Left ventricle myocardium inferior (tissue), 1 donor: ENCODE measurements at regions not wholly inside any gene's neighbourhood (a gene's known extent, or its start where the extent isn't known, plus 50 kb on each side); places are given as distances from the start of the nearest gene placed in this dataset.

Experiments used
- DNase-seq: peaks from one replicate; pipeline ENCODE4 v3.0.0-alpha.2; 2020
- H3K27ac ChIP-seq: fragments of 200-600 bp; replicated peaks from 2 replicates; pipeline ENCODE4 v1.8.0; 2021
- H3K27me3 ChIP-seq: fragments of 200-600 bp; 2 replicates; pipeline ENCODE4 v1.8.0; 2021; ENCODE audit warnings: low read depth
- H3K36me3 ChIP-seq: fragments of 200-600 bp; 2 replicates; pipeline ENCODE4 v1.8.0; 2021
- H3K4me1 ChIP-seq: fragments of 200-600 bp; 2 replicates; pipeline ENCODE4 v1.8.0; 2021
- H3K4me3 ChIP-seq: fragments of 200-600 bp; 2 replicates; pipeline ENCODE4 v1.8.0; 2021; ENCODE audit warnings: mild to moderate bottlenecking, moderate library complexity
- H3K9me3 ChIP-seq: fragments of 200-600 bp; replicated peaks from 2 replicates; pipeline ENCODE4 v1.8.0; 2021
- CTCF ChIP-seq: fragments of 200-600 bp; IDR thresholded peaks from 2 replicates; pipeline ENCODE4 v1.8.0; 2021; ENCODE audit warnings: antibody characterized with exemption, mild to moderate bottlenecking, borderline replicate concordance
- intact Hi-C: fragments of 100-400 bp; cut with micrococcal nuclease; formaldehyde crosslinking; loops from one replicate; pipeline ENCODE4 v1.11.0; 2022
- donor health status: DM: no; HTN: yes; CAD: no; lungs with severe emphysema.

GRCh38 chr21:20110368-20110767 lies 887.8 kb upstream of the NCAM2 start:
- intact Hi-C loops, result no loop called here
- no peaks in the 10 kb centered on the region for H3K27me3 ChIP-seq

GRCh38 chr21:20151741-20152140 lies 846.5 kb upstream of the NCAM2 start:
- no peaks in the 10 kb centered on the region for H3K27me3 ChIP-seq
- H3K4me1 ChIP-seq, result no peaks in the 10 kb centered on the region
- H3K9me3 ChIP-seq, result peaks cover 53% of the 10 kb centered on the region
- intact Hi-C loops, result no loop called here
- DNase-seq, result no peak
- H3K4me3 ChIP-seq, result no peak overlapping the region
- TF ChIP-seq CTCF, result no peak
- no peak overlapping the region for H3K27ac ChIP-seq
- no peaks in the 10 kb centered on the region for H3K36me3 ChIP-seq

More at GRCh38 chr21:20110368-20110767, 887.8 kb upstream of the NCAM2 start:
- no peak for DNase-seq
- no peak for TF ChIP-seq CTCF
- Histone ChIP-seq H3K9me3 (peaks cover 33% of the 10 kb centered on the region), H3K27ac (no peak overlapping the region), H3K4me3 (no peak overlapping the region), H3K36me3 (no peaks in the 10 kb centered on the region), H3K4me1 (no peaks in the 10 kb centered on the region)

- H3K4me1 ChIP-seq, result no peaks in the 10 kb centered on the region
- no peaks in the 10 kb centered on the region for H3K36me3 ChIP-seq
- H3K27me3 ChIP-seq, result no peaks in the 10 kb centered on the region
- H3K4me3 ChIP-seq, result no peak overlapping the region
- H3K27ac ChIP-seq, result no peak overlapping the region
- intact Hi-C loops, result no loop called here
- peaks cover 14% of the 10 kb centered on the region for H3K9me3 ChIP-seq
- DNase-seq, result no peak
- TF ChIP-seq CTCF, result no peak
Observed at GRCh38 chr21:20163167-20163566, 835.0 kb upstream of the NCAM2 start.

GRCh38 chr21:20167059-20167458 lies 831.1 kb upstream of the NCAM2 start:
- H3K27me3 ChIP-seq, result no peaks in the 10 kb centered on the region
- H3K27ac ChIP-seq, result no peak overlapping the region
- H3K36me3 ChIP-seq, result no peaks in the 10 kb centered on the region
- intact Hi-C loops, result no loop called here
- H3K4me1 ChIP-seq, result no peaks in the 10 kb centered on the region
- H3K9me3 ChIP-seq, result no peaks in the 10 kb centered on the region
- no peak overlapping the region for H3K4me3 ChIP-seq
- DNase-seq, result no peak
- no peak for TF ChIP-seq CTCF

- Histone ChIP-seq H3K27ac (no peak overlapping the region), H3K4me3 (no peak overlapping the region), H3K27me3 (no peaks in the 10 kb centered on the region), H3K4me1 (no peaks in the 10 kb centered on the region), H3K9me3 (no peaks in the 10 kb centered on the region), H3K36me3 (no peaks in the 10 kb centered on the region)
- no peak for DNase-seq
- no peak for TF ChIP-seq CTCF
- intact Hi-C loops, result no loop called here
Observed at GRCh38 chr21:20169812-20170576, 828.2 kb upstream of the NCAM2 start.
